ENCODE measurements at regions not wholly inside any gene's neighbourhood (a gene's known extent, or its start where the extent isn't known, plus 50 kb on each side); places are given as distances from the start of the nearest gene placed in this dataset.

DNA sequence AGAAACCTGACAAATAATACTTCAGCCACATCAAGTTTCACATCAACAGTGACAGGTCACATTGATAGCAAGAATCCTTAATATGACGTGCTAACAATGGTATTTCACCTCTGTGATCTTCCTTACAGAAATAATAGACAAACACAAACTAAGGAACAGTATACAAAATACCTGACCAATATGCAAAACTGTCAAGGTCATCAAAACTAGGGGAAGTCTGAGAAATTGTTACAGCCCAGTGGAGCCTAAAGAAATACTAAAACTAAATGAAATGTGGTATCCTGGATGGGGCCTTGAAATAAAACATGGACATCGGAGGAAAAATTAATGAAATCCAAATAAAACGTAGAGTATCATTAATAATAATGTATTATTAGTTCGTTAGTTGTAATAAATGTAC is 422.0 kb upstream of the ZNF385D start:
- TF ChIP-seq POLR2A (IDR thresholded peaks at IDR 0.05; ENCODE audit: low read length) (no peak), GATA1 (IDR thresholded peaks at IDR 0.05; ENCODE audit: low read depth, low read length) (no peak)

Measured in erythroblast (primary cell).